ENCODE measurements at regions not wholly inside any gene's neighbourhood (a gene's known extent, or its start where the extent isn't known, plus 50 kb on each side); places are given as distances from the start of the nearest gene placed in this dataset.
"Not testable (repeated sequence)": the region's sequence is repeated elsewhere in the genome, so short reads cannot be mapped to it uniquely, and the experiment has no call there.

DNA sequence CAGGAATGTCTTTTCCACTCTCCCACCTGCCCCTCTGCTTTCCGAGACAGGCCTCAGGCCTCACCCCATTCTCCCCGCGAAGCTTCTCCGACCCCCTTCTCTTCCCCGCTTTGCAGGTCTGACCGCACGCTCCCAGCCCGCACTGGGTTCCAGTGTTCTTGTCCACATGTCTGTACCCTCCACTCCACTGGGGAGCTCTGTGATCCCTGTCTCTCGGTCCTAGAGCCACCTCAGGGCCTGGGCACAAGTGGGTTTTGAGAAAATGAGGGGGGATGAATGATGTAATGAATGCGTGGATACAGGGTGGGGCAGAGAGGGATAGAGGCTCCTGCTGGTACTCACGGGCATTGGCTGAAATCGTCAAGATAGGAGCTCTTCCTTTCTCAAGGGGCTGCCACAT lies 2898.9 kb downstream of the RPIA start:
- TF ChIP-seq, protein P1, sequence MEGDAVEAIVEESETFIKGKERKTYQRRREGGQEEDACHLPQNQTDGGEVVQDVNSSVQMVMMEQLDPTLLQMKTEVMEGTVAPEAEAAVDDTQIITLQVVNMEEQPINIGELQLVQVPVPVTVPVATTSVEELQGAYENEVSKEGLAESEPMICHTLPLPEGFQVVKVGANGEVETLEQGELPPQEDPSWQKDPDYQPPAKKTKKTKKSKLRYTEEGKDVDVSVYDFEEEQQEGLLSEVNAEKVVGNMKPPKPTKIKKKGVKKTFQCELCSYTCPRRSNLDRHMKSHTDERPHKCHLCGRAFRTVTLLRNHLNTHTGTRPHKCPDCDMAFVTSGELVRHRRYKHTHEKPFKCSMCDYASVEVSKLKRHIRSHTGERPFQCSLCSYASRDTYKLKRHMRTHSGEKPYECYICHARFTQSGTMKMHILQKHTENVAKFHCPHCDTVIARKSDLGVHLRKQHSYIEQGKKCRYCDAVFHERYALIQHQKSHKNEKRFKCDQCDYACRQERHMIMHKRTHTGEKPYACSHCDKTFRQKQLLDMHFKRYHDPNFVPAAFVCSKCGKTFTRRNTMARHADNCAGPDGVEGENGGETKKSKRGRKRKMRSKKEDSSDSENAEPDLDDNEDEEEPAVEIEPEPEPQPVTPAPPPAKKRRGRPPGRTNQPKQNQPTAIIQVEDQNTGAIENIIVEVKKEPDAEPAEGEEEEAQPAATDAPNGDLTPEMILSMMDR (conservative IDR thresholded peaks at IDR 0.05; ENCODE audit: low read depth, low read length): not testable (repeated sequence)
- TF ChIP-seq EZH2 (IDR thresholded peaks at IDR 0.05; ENCODE audit: borderline replicate concordance, low read depth, low read length, poor library complexity, severe bottlenecking): not testable (repeated sequence)
